Uterus (tissue), 3 donors: ENCODE measurements at regions not wholly inside any gene's neighbourhood (a gene's known extent, or its start where the extent isn't known, plus 50 kb on each side); places are given as distances from the start of the nearest gene placed in this dataset.

Experiments
- DNase-seq, 2 donors: peaks; one replicate each; pipeline ENCODE4 v3.0.0-alpha.2; 2019 to 2020
- H3K27ac ChIP-seq, 2 donors: fragments of 200-600 bp; sonication (generic); 1 replicate in 1 of 2; 2 replicates in 1 of 2; pipeline ENCODE4 v1.5.1; 2016 to 2018
- H3K27me3 ChIP-seq, 2 donors: fragments of 200-600 bp; sonication (generic); one replicate each; pipeline ENCODE4 v1.5.1; 2018 to 2019; ENCODE audit warnings: control low read depth in 1 of 2
- H3K36me3 ChIP-seq, 2 donors: fragments of 200-600 bp; sonication (generic); one replicate each; pipeline ENCODE4 v1.5.1; 2019; ENCODE audit warnings: control low read depth in 1 of 2
- H3K4me1 ChIP-seq, 2 donors: fragments of 200-600 bp; sonication (generic); one replicate each; pipeline ENCODE4 v1.5.1; 2018 to 2019; ENCODE audit warnings: control low read depth in 1 of 2
- H3K4me3 ChIP-seq, 2 donors: fragments of 200-600 bp; sonication (generic); 1 replicate in 1 of 2; 2 replicates in 1 of 2; pipeline ENCODE4 v1.5.1; 2018 to 2019; ENCODE audit warnings: mild to moderate bottlenecking in 1 of 2
- H3K9me3 ChIP-seq, 2 donors: fragments of 200-600 bp; sonication (generic); one replicate each; pipeline ENCODE4 v1.5.1; 2019; ENCODE audit warnings: control low read depth in 1 of 2
- POLR2A ChIP-seq, 2 donors: fragments of 450-650 bp; IDR thresholded peaks; one replicate each; pipeline ENCODE4 v1.6.1; 2016; ENCODE audit warnings: antibody characterized with exemption in 2 of 2, mild to moderate bottlenecking in 1 of 2, moderate library complexity in 1 of 2
- intact Hi-C: fragments of 100-400 bp; cut with DNase I; formaldehyde crosslinking; loops from one replicate; pipeline ENCODE4 v1.15.1; 2023; ENCODE audit warnings: low total_unique reads
- TF ChIP-seq, protein P1 (sequence below), 4 experiments: fragments of 200-600 bp in 2 of 4; fragments of 450-650 bp in 2 of 4; sonication (generic) in 2 of 4; IDR thresholded peaks; one replicate each; pipeline ENCODE4 v1.5.1; 2016 to 2019; ENCODE audit warnings: antibody characterized with exemption in 4 of 4, mild to moderate bottlenecking in 2 of 4, moderate library complexity in 1 of 4
- donor health status: DM: yes; HTN: yes; CAD: no.

DNA sequence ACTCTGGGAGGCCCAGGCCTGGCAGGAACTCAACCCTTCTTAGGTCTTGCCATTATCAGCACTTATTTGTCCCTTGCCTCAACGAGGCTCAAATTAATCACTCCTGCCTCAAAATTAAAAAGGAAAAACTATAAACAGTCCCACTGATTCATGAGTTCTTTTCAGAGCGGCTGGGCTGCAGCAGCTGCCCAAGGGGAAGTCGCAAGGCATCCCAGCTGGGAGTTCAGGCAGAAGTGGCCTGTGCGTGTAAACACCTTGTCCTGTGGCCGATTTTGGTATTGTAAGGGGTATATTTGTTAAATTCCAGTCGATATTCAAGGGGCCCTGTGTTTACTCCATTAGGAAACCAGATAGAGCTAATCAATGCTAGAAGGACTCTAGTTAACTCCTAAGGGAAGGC is 213.9 kb upstream of the CADM1 start:
- no peak for TF ChIP-seq POLR2A (IDR thresholded peaks at IDR 0.05)
- TF ChIP-seq, protein P1, sequence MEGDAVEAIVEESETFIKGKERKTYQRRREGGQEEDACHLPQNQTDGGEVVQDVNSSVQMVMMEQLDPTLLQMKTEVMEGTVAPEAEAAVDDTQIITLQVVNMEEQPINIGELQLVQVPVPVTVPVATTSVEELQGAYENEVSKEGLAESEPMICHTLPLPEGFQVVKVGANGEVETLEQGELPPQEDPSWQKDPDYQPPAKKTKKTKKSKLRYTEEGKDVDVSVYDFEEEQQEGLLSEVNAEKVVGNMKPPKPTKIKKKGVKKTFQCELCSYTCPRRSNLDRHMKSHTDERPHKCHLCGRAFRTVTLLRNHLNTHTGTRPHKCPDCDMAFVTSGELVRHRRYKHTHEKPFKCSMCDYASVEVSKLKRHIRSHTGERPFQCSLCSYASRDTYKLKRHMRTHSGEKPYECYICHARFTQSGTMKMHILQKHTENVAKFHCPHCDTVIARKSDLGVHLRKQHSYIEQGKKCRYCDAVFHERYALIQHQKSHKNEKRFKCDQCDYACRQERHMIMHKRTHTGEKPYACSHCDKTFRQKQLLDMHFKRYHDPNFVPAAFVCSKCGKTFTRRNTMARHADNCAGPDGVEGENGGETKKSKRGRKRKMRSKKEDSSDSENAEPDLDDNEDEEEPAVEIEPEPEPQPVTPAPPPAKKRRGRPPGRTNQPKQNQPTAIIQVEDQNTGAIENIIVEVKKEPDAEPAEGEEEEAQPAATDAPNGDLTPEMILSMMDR (IDR thresholded peaks at IDR 0.05) = no peak
- Histone ChIP-seq H3K27ac (no peak overlapping the region), H3K9me3 (no peaks in the 10 kb centered on the region), H3K27me3 (no peaks in the 10 kb centered on the region), H3K36me3 (no peaks in the 10 kb centered on the region), H3K4me3 (no peak overlapping the region), H3K4me1 (no peaks in the 10 kb centered on the region)
- no peak for DNase-seq
- intact Hi-C loops = no loop called here

GRCh38 chr11:115716601-115717529 is 212.7 kb upstream of the CADM1 start:
- intact Hi-C loops = no loop called here
- TF ChIP-seq POLR2A (IDR thresholded peaks at IDR 0.05) = no peak
- TF ChIP-seq, protein P1 (IDR thresholded peaks at IDR 0.05) = no peak
- Histone ChIP-seq H3K4me3 (no peak overlapping the region), H3K36me3 (no peaks in the 10 kb centered on the region), H3K27me3 (no peaks in the 10 kb centered on the region), H3K9me3 (no peaks in the 10 kb centered on the region), H3K27ac (no peak overlapping the region), H3K4me1 (no peaks in the 10 kb centered on the region)
- peak in 1 of 2 donors; percentile 49 for DNase-seq

GRCh38 chr11:115716080-115716479 is 211.9 kb upstream of the CADM1 start:
- no peak for DNase-seq
- no peak for TF ChIP-seq POLR2A (IDR thresholded peaks at IDR 0.05)
- TF ChIP-seq, protein P1 (IDR thresholded peaks at IDR 0.05) = no peak
- intact Hi-C loops = no loop called here
- H3K4me3 ChIP-seq = no peak overlapping the region
- H3K4me1 ChIP-seq = no peaks in the 10 kb centered on the region
- no peaks in the 10 kb centered on the region for H3K9me3 ChIP-seq
- no peaks in the 10 kb centered on the region for H3K36me3 ChIP-seq
- H3K27ac ChIP-seq = no peak overlapping the region
- H3K27me3 ChIP-seq = no peaks in the 10 kb centered on the region

DNA sequence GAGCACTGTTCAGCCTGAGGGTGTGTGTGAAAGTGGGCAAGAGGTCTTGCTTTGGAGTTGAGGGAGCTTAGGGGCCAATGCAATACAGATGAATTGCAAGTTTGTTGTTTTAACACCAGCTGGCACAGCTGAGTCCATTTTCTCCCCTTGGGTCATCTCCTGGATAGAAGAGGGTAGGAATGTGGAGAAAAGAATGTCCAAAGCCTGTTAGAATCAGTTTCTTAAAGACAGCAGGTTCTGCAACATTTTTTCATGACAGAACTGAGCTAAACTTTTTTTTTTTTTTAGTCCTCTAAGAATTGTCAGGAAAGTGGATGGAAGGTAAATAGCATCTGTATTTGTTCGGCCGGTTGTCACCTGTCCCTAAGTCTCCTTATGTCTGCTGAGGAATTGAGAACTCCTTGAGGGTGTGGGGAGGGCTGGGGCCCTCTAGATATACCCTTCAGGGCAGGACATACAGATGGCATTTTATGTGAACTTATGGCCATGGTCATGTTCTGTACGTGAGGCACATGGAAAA is 211.1 kb upstream of the CADM1 start:
- Histone ChIP-seq H3K4me3 (no peak overlapping the region), H3K36me3 (no peaks in the 10 kb centered on the region), H3K4me1 (no peaks in the 10 kb centered on the region), H3K27me3 (no peaks in the 10 kb centered on the region), H3K27ac (no peak overlapping the region), H3K9me3 (no peaks in the 10 kb centered on the region)
- intact Hi-C loops = no loop called here
- TF ChIP-seq POLR2A (IDR thresholded peaks at IDR 0.05) = no peak
- TF ChIP-seq, protein P1 (IDR thresholded peaks at IDR 0.05) = no peak
- DNase-seq = no peak

GRCh38 chr11:115712296-115712695 is 208.1 kb upstream of the CADM1 start:
- intact Hi-C loops = no loop called here
- no peaks in the 10 kb centered on the region for H3K9me3 ChIP-seq
- no peak overlapping the region for H3K27ac ChIP-seq
- TF ChIP-seq POLR2A (IDR thresholded peaks at IDR 0.05) = no peak
- TF ChIP-seq, protein P1 (IDR thresholded peaks at IDR 0.05) = no peak
- H3K4me1 ChIP-seq = no peaks in the 10 kb centered on the region
- no peak overlapping the region for H3K4me3 ChIP-seq
- DNase-seq = no peak
- H3K36me3 ChIP-seq = no peaks in the 10 kb centered on the region
- no peaks in the 10 kb centered on the region for H3K27me3 ChIP-seq
